ENCODE measurements at regions not wholly inside any gene's neighbourhood (a gene's known extent, or its start where the extent isn't known, plus 50 kb on each side); places are given as distances from the start of the nearest gene placed in this dataset.

DNA sequence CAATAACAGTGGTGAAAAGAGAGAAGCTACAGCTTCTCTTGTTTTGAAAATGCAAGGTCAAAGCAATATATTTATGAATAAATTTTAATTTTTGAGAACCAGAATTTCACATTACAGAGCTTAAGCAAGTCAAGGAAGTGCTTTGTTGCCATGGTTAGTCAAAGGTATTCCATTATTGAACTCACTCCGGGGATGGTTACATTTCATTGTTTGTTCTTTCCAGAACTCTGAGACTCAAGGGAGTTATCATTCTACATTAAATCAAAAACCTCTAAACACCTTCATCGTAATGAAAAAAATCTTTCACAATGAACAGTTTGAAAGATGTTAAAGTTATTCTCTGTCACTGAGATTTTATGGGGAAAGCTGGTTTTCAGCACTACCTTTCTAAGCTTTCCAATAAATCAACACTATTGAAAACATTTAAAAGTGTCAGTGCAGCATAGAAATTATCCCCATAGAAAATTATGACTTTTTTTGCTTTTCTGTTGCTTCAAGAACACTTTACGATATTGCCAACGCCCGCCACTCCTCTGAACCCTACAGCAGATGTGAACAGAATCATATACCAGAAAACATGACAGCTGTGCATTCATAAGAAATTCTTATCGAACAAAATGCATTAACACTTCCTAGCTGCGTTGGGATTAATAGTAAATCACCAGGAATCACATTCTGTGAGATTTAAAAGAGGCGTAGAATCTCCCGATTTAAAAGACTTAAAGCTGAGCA is 83.0 kb downstream of the OTOL1 start:
- Histone ChIP-seq H3K23ac (ENCODE audit: low read length) (no peak overlapping the region), H3K4me2 (ENCODE audit: low read length) (no peak overlapping the region), H2AK5ac (ENCODE audit: low read length) (no peak overlapping the region), H3K79me1 (ENCODE audit: low read length) (no peaks in the 10 kb centered on the region), H3K9ac (ENCODE audit: low read length) (no peak overlapping the region), H3K4me1 (ENCODE audit: control insufficient read depth, low read depth, low read length) (no peaks in the 10 kb centered on the region), H4K8ac (ENCODE audit: low read depth, low read length) (no peak overlapping the region), H3K27me3 (ENCODE audit: insufficient read depth, low read length, poor library complexity) (no peaks in the 10 kb centered on the region), H3K4me3 (ENCODE audit: low read length) (no peak overlapping the region), H3K4ac (ENCODE audit: low read depth, low read length) (no peak overlapping the region), H4K5ac (ENCODE audit: low read length) (no peak overlapping the region), H3K27ac (ENCODE audit: low read depth, low read length) (no peak overlapping the region), H3K79me2 (ENCODE audit: control insufficient read depth, insufficient read depth, low read length) (no peaks in the 10 kb centered on the region), H3K56ac (ENCODE audit: low read length) (no peak overlapping the region), H2BK120ac (ENCODE audit: low read depth, low read length) (no peak overlapping the region), H3K36me3 (ENCODE audit: control insufficient read depth, insufficient read depth, low read length) (no peaks in the 10 kb centered on the region), H3K18ac (ENCODE audit: low read length) (no peak overlapping the region), H2BK15ac (replicated peaks; ENCODE audit: low read depth) (no peak overlapping the region), H2BK5ac (ENCODE audit: low read length) (no peak overlapping the region)
- no CpG with 5 or more reads among the region's 9 CpGs for WGBS (ENCODE audit: extremely low coverage, insufficient coverage, low lambda C conversion rate)
- DNase-seq, result no peak

DNA sequence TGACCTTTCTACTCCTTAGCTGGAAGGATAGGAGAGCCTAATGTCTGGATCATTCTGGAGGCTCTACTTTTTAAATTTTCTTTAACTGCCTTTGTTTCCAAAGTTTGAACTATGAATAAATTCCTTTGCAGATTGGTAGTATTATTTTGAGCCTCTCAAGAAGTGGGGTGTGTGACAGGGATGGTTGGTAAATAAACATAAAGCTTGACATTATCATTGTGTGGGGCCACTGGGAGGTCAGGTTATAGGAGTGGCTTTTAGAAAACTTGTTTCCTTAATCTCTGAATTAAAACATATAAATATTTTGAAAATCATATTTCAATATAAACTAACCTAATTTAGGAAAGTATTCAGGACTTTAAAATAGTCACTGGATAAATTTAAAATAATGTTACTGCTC is 89.3 kb downstream of the OTOL1 start:
- Histone ChIP-seq H3K23ac (ENCODE audit: low read length) (no peak overlapping the region), H2BK5ac (ENCODE audit: low read length) (no peak overlapping the region), H3K79me2 (ENCODE audit: control insufficient read depth, insufficient read depth, low read length) (no peaks in the 10 kb centered on the region), H4K5ac (ENCODE audit: low read length) (no peak overlapping the region), H2BK120ac (ENCODE audit: low read depth, low read length) (no peak overlapping the region), H3K36me3 (ENCODE audit: control insufficient read depth, insufficient read depth, low read length) (no peaks in the 10 kb centered on the region), H3K9ac (ENCODE audit: low read length) (no peak overlapping the region), H3K79me1 (ENCODE audit: low read length) (no peaks in the 10 kb centered on the region), H3K4me1 (ENCODE audit: control insufficient read depth, low read depth, low read length) (no peaks in the 10 kb centered on the region), H3K56ac (ENCODE audit: low read length) (no peak overlapping the region), H3K4me3 (ENCODE audit: low read length) (no peak overlapping the region), H2BK15ac (replicated peaks; ENCODE audit: low read depth) (no peak overlapping the region), H4K8ac (ENCODE audit: low read depth, low read length) (no peak overlapping the region), H3K27ac (ENCODE audit: low read depth, low read length) (no peak overlapping the region), H3K4ac (ENCODE audit: low read depth, low read length) (no peak overlapping the region), H3K18ac (ENCODE audit: low read length) (no peak overlapping the region), H2AK5ac (ENCODE audit: low read length) (no peak overlapping the region), H3K4me2 (ENCODE audit: low read length) (no peak overlapping the region), H3K27me3 (ENCODE audit: insufficient read depth, low read length, poor library complexity) (no peaks in the 10 kb centered on the region)
- DNase-seq, result no peak

DNA sequence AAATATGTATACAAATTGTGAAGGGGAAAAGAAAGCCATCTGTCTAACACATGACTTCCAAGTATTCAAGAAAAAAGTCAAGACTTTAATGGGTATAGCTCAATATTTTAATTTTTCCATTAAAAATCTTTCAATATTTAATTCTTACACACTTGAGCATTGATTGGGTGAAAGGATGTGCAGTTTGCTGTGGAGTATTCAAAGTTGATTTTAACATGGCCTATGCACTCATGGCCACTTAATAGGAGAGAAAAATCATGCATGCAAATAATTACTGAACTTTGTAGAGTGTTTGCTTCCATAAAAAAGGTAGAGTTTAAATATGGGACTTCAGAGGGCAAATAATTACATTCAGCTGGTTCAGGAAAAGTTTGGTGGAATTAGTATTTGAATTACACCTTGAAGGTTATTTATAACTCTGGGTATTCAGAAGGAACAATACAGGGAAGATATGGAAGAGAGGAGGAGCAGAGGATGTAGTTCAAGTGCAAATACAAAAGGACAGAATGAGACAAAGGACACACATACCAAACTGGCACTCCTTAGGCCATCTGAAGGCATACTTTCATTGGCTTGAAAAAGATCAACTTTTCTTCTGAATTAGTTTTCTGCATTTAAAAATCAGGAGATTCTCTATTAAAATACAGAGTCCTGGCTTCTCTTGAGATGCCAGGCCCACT is 90.1 kb downstream of the OTOL1 start:
- no peak overlapping the region for H3K23ac ChIP-seq (ENCODE audit: low read length)
- no peaks in the 10 kb centered on the region for H3K79me2 ChIP-seq (ENCODE audit: control insufficient read depth, insufficient read depth, low read length)
- H2AK5ac ChIP-seq (ENCODE audit: low read length), result no peak overlapping the region
- no peak overlapping the region for H3K9ac ChIP-seq (ENCODE audit: low read length)
- no peaks in the 10 kb centered on the region for H3K79me1 ChIP-seq (ENCODE audit: low read length)
- H2BK15ac ChIP-seq (replicated peaks; ENCODE audit: low read depth), result no peak overlapping the region
- no peak overlapping the region for H4K5ac ChIP-seq (ENCODE audit: low read length)
- no peaks in the 10 kb centered on the region for H3K4me1 ChIP-seq (ENCODE audit: control insufficient read depth, low read depth, low read length)
- no peak for DNase-seq
- H3K4ac ChIP-seq (ENCODE audit: low read depth, low read length), result no peak overlapping the region
- H3K36me3 ChIP-seq (ENCODE audit: control insufficient read depth, insufficient read depth, low read length), result no peaks in the 10 kb centered on the region
- no peak overlapping the region for H3K18ac ChIP-seq (ENCODE audit: low read length)
- no peak overlapping the region for H2BK120ac ChIP-seq (ENCODE audit: low read depth, low read length)
- no peak overlapping the region for H3K27ac ChIP-seq (ENCODE audit: low read depth, low read length)
- no peaks in the 10 kb centered on the region for H3K27me3 ChIP-seq (ENCODE audit: insufficient read depth, low read length, poor library complexity)
- no peak overlapping the region for H3K4me2 ChIP-seq (ENCODE audit: low read length)
- no peak overlapping the region for H3K4me3 ChIP-seq (ENCODE audit: low read length)
- no peak overlapping the region for H2BK5ac ChIP-seq (ENCODE audit: low read length)
- H4K8ac ChIP-seq (ENCODE audit: low read depth, low read length), result no peak overlapping the region
- H3K56ac ChIP-seq (ENCODE audit: low read length), result no peak overlapping the region

DNA sequence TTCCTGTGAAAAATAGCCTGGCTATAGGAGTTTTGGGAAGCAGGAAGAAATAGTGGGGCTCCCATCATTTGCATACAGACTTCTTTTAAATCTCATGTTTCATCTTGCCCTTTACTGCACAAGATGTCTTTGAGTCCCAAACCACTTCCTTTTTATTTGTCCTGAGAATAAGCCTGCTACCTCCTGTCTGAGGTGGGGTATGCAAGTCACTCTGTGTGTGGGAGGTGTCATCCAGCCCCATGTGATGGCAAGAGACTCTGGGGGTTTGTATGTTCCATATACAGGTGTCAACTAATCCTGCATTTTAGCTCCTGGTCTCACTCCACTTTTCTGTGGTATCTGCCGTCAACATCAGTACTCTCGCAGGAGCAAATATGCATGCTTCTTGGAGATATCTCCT is 102.0 kb downstream of the OTOL1 start:
- Histone ChIP-seq H2BK5ac (ENCODE audit: low read length) (no peak overlapping the region), H3K27me3 (ENCODE audit: insufficient read depth, low read length, poor library complexity) (no peaks in the 10 kb centered on the region), H3K4me3 (ENCODE audit: low read length) (no peak overlapping the region), H2AK5ac (ENCODE audit: low read length) (no peak overlapping the region), H3K79me1 (ENCODE audit: low read length) (no peaks in the 10 kb centered on the region), H3K27ac (ENCODE audit: low read depth, low read length) (no peak overlapping the region), H3K4me1 (ENCODE audit: control insufficient read depth, low read depth, low read length) (no peaks in the 10 kb centered on the region), H3K36me3 (ENCODE audit: control insufficient read depth, insufficient read depth, low read length) (no peaks in the 10 kb centered on the region), H2BK120ac (ENCODE audit: low read depth, low read length) (no peak overlapping the region), H2BK15ac (replicated peaks; ENCODE audit: low read depth) (no peak overlapping the region), H4K5ac (ENCODE audit: low read length) (no peak overlapping the region), H3K79me2 (ENCODE audit: control insufficient read depth, insufficient read depth, low read length) (no peaks in the 10 kb centered on the region), H3K4ac (ENCODE audit: low read depth, low read length) (no peak overlapping the region), H4K8ac (ENCODE audit: low read depth, low read length) (no peak overlapping the region), H3K23ac (ENCODE audit: low read length) (no peak overlapping the region), H3K9ac (ENCODE audit: low read length) (no peak overlapping the region), H3K4me2 (ENCODE audit: low read length) (no peak overlapping the region), H3K56ac (ENCODE audit: low read length) (no peak overlapping the region), H3K18ac (ENCODE audit: low read length) (no peak overlapping the region)
- peak; percentile 11 for DNase-seq
- no CpG with 5 or more reads among the region's 2 CpGs for WGBS (ENCODE audit: extremely low coverage, insufficient coverage, low lambda C conversion rate)

DNA sequence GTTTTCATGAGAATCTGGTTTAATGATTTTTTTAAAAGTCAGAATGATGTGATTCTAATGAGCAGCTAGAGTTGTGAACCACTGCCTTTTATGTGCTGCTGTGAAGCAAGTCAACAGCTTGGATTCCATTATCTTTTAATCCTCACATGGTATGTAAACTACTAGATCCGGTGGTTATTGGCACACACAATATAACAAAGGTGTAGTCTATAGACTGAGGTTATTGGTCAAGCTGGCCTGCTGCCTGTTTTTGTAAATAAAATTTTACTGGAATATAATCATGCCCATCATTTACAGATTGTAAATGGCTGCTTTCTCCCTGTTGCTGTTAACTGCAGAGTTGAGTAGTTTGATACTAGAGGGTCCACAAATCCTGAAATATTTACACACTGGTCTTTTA is 103.1 kb downstream of the OTOL1 start:
- Histone ChIP-seq H3K79me2 (ENCODE audit: control insufficient read depth, insufficient read depth, low read length) (no peaks in the 10 kb centered on the region), H2BK5ac (ENCODE audit: low read length) (no peak overlapping the region), H4K8ac (ENCODE audit: low read depth, low read length) (no peak overlapping the region), H3K18ac (ENCODE audit: low read length) (no peak overlapping the region), H4K5ac (ENCODE audit: low read length) (no peak overlapping the region), H2BK120ac (ENCODE audit: low read depth, low read length) (no peak overlapping the region), H3K27ac (ENCODE audit: low read depth, low read length) (no peak overlapping the region), H3K4me2 (ENCODE audit: low read length) (no peak overlapping the region), H3K23ac (ENCODE audit: low read length) (no peak overlapping the region), H3K4me1 (ENCODE audit: control insufficient read depth, low read depth, low read length) (no peaks in the 10 kb centered on the region), H3K79me1 (ENCODE audit: low read length) (no peaks in the 10 kb centered on the region), H3K9ac (ENCODE audit: low read length) (no peak overlapping the region), H3K4me3 (ENCODE audit: low read length) (no peak overlapping the region), H2BK15ac (replicated peaks; ENCODE audit: low read depth) (no peak overlapping the region), H3K56ac (ENCODE audit: low read length) (no peak overlapping the region), H2AK5ac (ENCODE audit: low read length) (no peak overlapping the region), H3K27me3 (ENCODE audit: insufficient read depth, low read length, poor library complexity) (no peaks in the 10 kb centered on the region), H3K4ac (ENCODE audit: low read depth, low read length) (no peak overlapping the region), H3K36me3 (ENCODE audit: control insufficient read depth, insufficient read depth, low read length) (no peaks in the 10 kb centered on the region)
- no CpG with 5 or more reads among the region's 1 CpG for WGBS (ENCODE audit: extremely low coverage, insufficient coverage, low lambda C conversion rate)
- no peak for DNase-seq

DNA sequence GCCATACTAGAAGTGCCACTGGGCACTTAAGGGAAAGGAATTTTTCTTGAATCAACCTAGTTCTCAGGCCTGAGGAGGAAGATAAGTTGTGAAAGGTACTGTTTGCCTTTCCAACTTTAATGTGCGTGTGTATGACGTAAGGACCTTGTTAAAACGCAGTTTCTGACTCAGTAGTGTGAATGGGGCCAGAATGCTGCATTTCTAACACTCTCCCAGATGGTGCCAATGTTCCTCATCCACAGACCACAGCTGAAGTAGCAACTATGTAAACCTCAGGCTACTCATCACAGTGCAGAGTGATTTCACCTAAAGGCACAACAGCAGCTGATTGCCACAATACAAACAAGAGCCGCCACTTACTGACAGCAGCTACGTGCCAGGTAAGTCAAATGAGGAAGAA is 103.6 kb downstream of the OTOL1 start:
- Histone ChIP-seq H3K4me3 (ENCODE audit: low read length) (no peak overlapping the region), H3K79me2 (ENCODE audit: control insufficient read depth, insufficient read depth, low read length) (no peaks in the 10 kb centered on the region), H3K27ac (ENCODE audit: low read depth, low read length) (no peak overlapping the region), H2AK5ac (ENCODE audit: low read length) (no peak overlapping the region), H4K8ac (ENCODE audit: low read depth, low read length) (no peak overlapping the region), H3K56ac (ENCODE audit: low read length) (no peak overlapping the region), H3K4ac (ENCODE audit: low read depth, low read length) (no peak overlapping the region), H2BK15ac (replicated peaks; ENCODE audit: low read depth) (no peak overlapping the region), H3K4me2 (ENCODE audit: low read length) (no peak overlapping the region), H3K4me1 (ENCODE audit: control insufficient read depth, low read depth, low read length) (no peaks in the 10 kb centered on the region), H3K79me1 (ENCODE audit: low read length) (no peaks in the 10 kb centered on the region), H3K27me3 (ENCODE audit: insufficient read depth, low read length, poor library complexity) (no peaks in the 10 kb centered on the region), H2BK120ac (ENCODE audit: low read depth, low read length) (no peak overlapping the region), H2BK5ac (ENCODE audit: low read length) (no peak overlapping the region), H4K5ac (ENCODE audit: low read length) (no peak overlapping the region), H3K23ac (ENCODE audit: low read length) (no peak overlapping the region), H3K18ac (ENCODE audit: low read length) (no peak overlapping the region), H3K9ac (ENCODE audit: low read length) (no peak overlapping the region), H3K36me3 (ENCODE audit: control insufficient read depth, insufficient read depth, low read length) (no peaks in the 10 kb centered on the region)
- no CpG with 5 or more reads among the region's 5 CpGs for WGBS (ENCODE audit: extremely low coverage, insufficient coverage, low lambda C conversion rate)
- DNase-seq, result no peak
